Heart right ventricle (tissue), 16 donors: ENCODE measurements at regions not wholly inside any gene's neighbourhood (a gene's known extent, or its start where the extent isn't known, plus 50 kb on each side); places are given as distances from the start of the nearest gene placed in this dataset.

Source experiments
- ATAC-seq, 8 donors: fragments of 200-7000 bp; cut with Tn5 transposase; one replicate each; pipeline ENCODE4 v1.9.1; 2020; ENCODE audit warnings: mild to moderate bottlenecking in 8 of 8, moderate library complexity in 8 of 8, moderate number of reproducible peaks in 1 of 8
- DNase-seq, 2 donors: peaks; one replicate each; pipeline ENCODE4 v3.0.0-alpha.2; 2020
- H3K27ac ChIP-seq, 10 donors: fragments of 200-600 bp; sonication (generic) in 2 of 10; one replicate each; pipeline versions ENCODE4 v1.5.0 to v1.8.0; 2020 to 2022; ENCODE audit warnings: mild to moderate bottlenecking in 3 of 10
- H3K27me3 ChIP-seq, 7 donors: fragments of 200-600 bp; one replicate each; pipeline ENCODE4 v1.8.0; 2021 to 2022; ENCODE audit warnings: mild to moderate bottlenecking in 2 of 7
- H3K36me3 ChIP-seq, 9 donors: fragments of 200-600 bp; sonication (generic) in 1 of 9; one replicate each; pipeline versions ENCODE4 v1.5.0 to v1.8.0; 2020 to 2022; ENCODE audit warnings: mild to moderate bottlenecking in 2 of 9
- H3K4me1 ChIP-seq, 9 donors: fragments of 200-600 bp; sonication (generic) in 1 of 9; one replicate each; pipeline versions ENCODE4 v1.5.0 to v1.8.0; 2020 to 2022; ENCODE audit warnings: mild to moderate bottlenecking in 4 of 9
- H3K4me3 ChIP-seq, 10 donors: fragments of 200-600 bp; sonication (generic) in 2 of 10; one replicate each; pipeline versions ENCODE4 v1.5.0 to v1.8.0; 2020 to 2022; ENCODE audit warnings: mild to moderate bottlenecking in 7 of 10, moderate library complexity in 2 of 10
- H3K9me3 ChIP-seq, 11 donors: fragments of 200-600 bp in 10 of 11; sonication (generic) in 2 of 11; one replicate each; pipeline versions ENCODE4 v1.5.0 to v1.8.0; 2013 to 2022; ENCODE audit warnings: mild to moderate bottlenecking in 2 of 11, control low read depth in 1 of 11, moderate library complexity in 1 of 11
- CTCF ChIP-seq, 9 donors: fragments of 200-600 bp; sonication (generic) in 2 of 9; IDR thresholded peaks; one replicate each; pipeline versions ENCODE4 v1.5.0 to v1.8.0; 2021 to 2022; ENCODE audit warnings: antibody characterized with exemption in 9 of 9, mild to moderate bottlenecking in 5 of 9, moderate library complexity in 1 of 9
- WGBS, 2 donors: extraction: QIAGEN DNeasy Blood & Tissue Kit; methylation state at CpG; one replicate each; pipeline ENCODE4 v1.1.7; 2013; ENCODE audit warnings: inconsistent platforms in 1 of 2; 5-methylcytosine and 5-hydroxymethylcytosine counted together
- intact Hi-C, 10 donors: fragments of 100-400 bp; cut with DNase I; formaldehyde crosslinking; loops; one replicate each; pipeline versions ENCODE4 v1.11.1 to v1.14.2; 2022
- donor health status: Arrhythmogenic right ventricular cardiomyopathy.
- donor health status: ischemic (EF 13 %, LVEDD 7.1; RV severe dilation, severe dysfunction).
- donor health status: healthy with polysubstance abuse.
- donor health status: DM: no; HTN: yes; CAD: no.
- donor health status: DM: no; HTN: no; CAD: no.
- donor health status: ischemic (EF 25% LVEDD 6.9; RV normal size, moderate dysfunction).
- donor health status: ischemic (EF 25% LVEDD 5.7; RV mildly dilated, moderate dysfunction).
- donor health status: healthy.
- donor health status: DM: yes; HTN: yes; CAD: no.
- donor health status: Ischemic cardiomyopathy.
- donor health status: ischemic (EF 35%, LVEDD 5.7; RV mildly dilated, moderate dysfunction).
- donor health status: nonischemic (EF 11% LVEDD 7.7; RV severe dilation, severe dysfunction).
- donor health status: DM: yes; HTN: yes; CAD: no.
- donor health status: PGD.
- donor health status: ischemic (EF 29% LVEDD 5.4; RV normal size, mild dysfunction).
- donor health status: nonischemic (EF 23%, LVEDD 6.1; RV moderate dilation, normal function).

GRCh38 chr20:56195946-56196345, 52.6 kb upstream of the MC3R start:
- no peaks in the 10 kb centered on the region for H3K36me3 ChIP-seq
- DNase-seq (no peak), ATAC-seq (no peak)
- TF ChIP-seq CTCF (IDR thresholded peaks at IDR 0.05): no peak
- H3K27me3 ChIP-seq: peaks cover 0 to 7% (median 0%) of the 10 kb centered on the region in 7 donors
- intact Hi-C loops: loop anchor here in 1 of 10 donors (10.0 kb wide), 1 partner anchor 149 kb away; no protein-coding TSS in a partner anchor
- no peak overlapping the region for H3K27ac ChIP-seq
- no peak overlapping the region for H3K4me3 ChIP-seq
- 59 to 66% methylated on average over 2 of the region's 2 CpGs for WGBS, 2 donors
- peaks cover 0 to 23% (median 11%) of the 10 kb centered on the region in 11 donors for H3K9me3 ChIP-seq
- H3K4me1 ChIP-seq: no peaks in the 10 kb centered on the region
